ENCODE measurements at regions not wholly inside any gene's neighbourhood (a gene's known extent, or its start where the extent isn't known, plus 50 kb on each side); places are given as distances from the start of the nearest gene placed in this dataset.

DNA sequence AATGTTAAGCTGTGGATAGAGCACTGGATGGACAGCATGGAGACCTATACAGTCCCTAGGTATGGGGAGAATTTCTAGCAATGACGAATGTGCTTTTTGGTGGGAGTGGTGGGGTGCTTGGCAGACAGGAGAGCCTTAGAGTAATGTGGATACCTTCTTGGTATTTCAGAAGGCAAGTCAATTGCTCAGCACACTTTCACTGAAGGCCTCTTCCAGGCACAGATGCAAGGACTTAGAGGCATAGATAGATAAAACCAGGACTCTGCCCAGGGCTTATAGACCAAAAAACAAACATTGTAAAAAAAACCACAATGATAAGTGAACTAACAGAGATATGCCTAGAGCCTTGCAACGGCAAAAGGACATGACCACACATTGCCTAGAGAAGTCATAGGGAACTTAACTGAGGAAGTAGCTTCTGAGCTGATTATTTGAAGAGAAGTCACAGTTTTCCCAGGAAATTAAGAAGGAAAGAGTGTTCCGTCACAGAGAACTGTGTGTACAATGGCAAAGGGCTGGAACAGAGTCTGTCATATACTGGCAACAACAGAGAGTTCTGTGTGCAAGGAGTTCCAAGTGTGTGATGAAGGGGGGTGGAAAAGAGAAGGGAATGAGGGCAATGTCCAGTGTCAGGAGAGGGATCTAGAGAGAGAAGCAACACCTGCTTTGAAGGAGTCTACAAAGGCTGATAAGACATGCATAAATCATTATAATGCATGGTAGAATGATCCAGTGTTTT is 65.9 kb upstream of the PICALM start:
- TF ChIP-seq, protein P1, sequence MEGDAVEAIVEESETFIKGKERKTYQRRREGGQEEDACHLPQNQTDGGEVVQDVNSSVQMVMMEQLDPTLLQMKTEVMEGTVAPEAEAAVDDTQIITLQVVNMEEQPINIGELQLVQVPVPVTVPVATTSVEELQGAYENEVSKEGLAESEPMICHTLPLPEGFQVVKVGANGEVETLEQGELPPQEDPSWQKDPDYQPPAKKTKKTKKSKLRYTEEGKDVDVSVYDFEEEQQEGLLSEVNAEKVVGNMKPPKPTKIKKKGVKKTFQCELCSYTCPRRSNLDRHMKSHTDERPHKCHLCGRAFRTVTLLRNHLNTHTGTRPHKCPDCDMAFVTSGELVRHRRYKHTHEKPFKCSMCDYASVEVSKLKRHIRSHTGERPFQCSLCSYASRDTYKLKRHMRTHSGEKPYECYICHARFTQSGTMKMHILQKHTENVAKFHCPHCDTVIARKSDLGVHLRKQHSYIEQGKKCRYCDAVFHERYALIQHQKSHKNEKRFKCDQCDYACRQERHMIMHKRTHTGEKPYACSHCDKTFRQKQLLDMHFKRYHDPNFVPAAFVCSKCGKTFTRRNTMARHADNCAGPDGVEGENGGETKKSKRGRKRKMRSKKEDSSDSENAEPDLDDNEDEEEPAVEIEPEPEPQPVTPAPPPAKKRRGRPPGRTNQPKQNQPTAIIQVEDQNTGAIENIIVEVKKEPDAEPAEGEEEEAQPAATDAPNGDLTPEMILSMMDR (IDR thresholded peaks at IDR 0.05): no peak
- no peak for TF ChIP-seq POLR2A (IDR thresholded peaks at IDR 0.05)
